Activated CD4-positive, alpha-beta T cell treated with anti-CD3 and anti-CD28 coated beads, Interleukin-2, amount 50 U/mL, for 4 hours (primary cell): ENCODE measurements at regions not wholly inside any gene's neighbourhood (a gene's known extent, or its start where the extent isn't known, plus 50 kb on each side); places are given as distances from the start of the nearest gene placed in this dataset.

Source experiments
- DNase-seq, 2 experiments: peaks; one replicate each; pipeline ENCODE4 v3.0.0-alpha.2; 2020

GRCh38 chr9:93875330-93875729 is 79.8 kb downstream of the BARX1 start:
- no peak for DNase-seq

- no peak for DNase-seq
These were observed 80.9 kb downstream of the BARX1 start for GRCh38 chr9:93874242-93874641.

GRCh38 chr9:93871286-93871685 is 83.9 kb downstream of the BARX1 start:
- DNase-seq: no peak

GRCh38 chr9:93869863-93870262 is 85.3 kb downstream of the BARX1 start:
- no peak for DNase-seq

- no peak for DNase-seq
These were observed 86.1 kb downstream of the BARX1 start for GRCh38 chr9:93869088-93869487.

- no peak for DNase-seq
These were observed 89.4 kb downstream of the BARX1 start for GRCh38 chr9:93865716-93866115.

GRCh38 chr9:93865245-93865644 is 89.9 kb downstream of the BARX1 start:
- no peak for DNase-seq

- no peak for DNase-seq
These were observed 90.3 kb downstream of the BARX1 start for GRCh38 chr9:93864840-93865239.

GRCh38 chr9:93864032-93864431 is 91.1 kb downstream of the BARX1 start:
- DNase-seq: no peak

GRCh38 chr9:93862877-93863545 is 92.1 kb downstream of the BARX1 start:
- DNase-seq: no peak

GRCh38 chr9:93861736-93862358 is 93.3 kb downstream of the BARX1 start:
- DNase-seq: no peak

- no peak for DNase-seq
These were observed 94.2 kb downstream of the BARX1 start for GRCh38 chr9:93860694-93861658.

- no peak for DNase-seq
These were observed 95.5 kb downstream of the BARX1 start for GRCh38 chr9:93859431-93860215.

- DNase-seq: no peak
These were observed 97.6 kb downstream of the BARX1 start for GRCh38 chr9:93857528-93857927.

- no peak for DNase-seq
These were observed 102.4 kb downstream of the BARX1 start for GRCh38 chr9:93852728-93853127.

GRCh38 chr9:93846349-93846748 is 108.8 kb downstream of the BARX1 start:
- DNase-seq: no peak

GRCh38 chr9:93843396-93843795 is 111.8 kb downstream of the BARX1 start:
- DNase-seq: no peak

- DNase-seq: no peak
These were observed 124.5 kb downstream of the BARX1 start for GRCh38 chr9:93830606-93831005.

- DNase-seq: no peak
These were observed 125.1 kb downstream of the BARX1 start for GRCh38 chr9:93830012-93830596.

GRCh38 chr9:93829271-93830011 is 125.7 kb downstream of the BARX1 start:
- no peak for DNase-seq

GRCh38 chr9:93828331-93829097 is 126.6 kb downstream of the BARX1 start:
- DNase-seq: no peak
